HL-60 (cell line): ENCODE measurements at regions not wholly inside any gene's neighbourhood (a gene's known extent, or its start where the extent isn't known, plus 50 kb on each side); places are given as distances from the start of the nearest gene placed in this dataset.

ENCODE experiments used
- GABPA ChIP-seq: IDR thresholded peaks from 2 replicates; pipeline ENCODE4 v1.6.1; 2012; ENCODE audit warnings: low read depth
- POLR2AphosphoS5 ChIP-seq: IDR thresholded peaks from 2 replicates; pipeline ENCODE4 v1.6.1; 2012; ENCODE audit warnings: low read depth

DNA sequence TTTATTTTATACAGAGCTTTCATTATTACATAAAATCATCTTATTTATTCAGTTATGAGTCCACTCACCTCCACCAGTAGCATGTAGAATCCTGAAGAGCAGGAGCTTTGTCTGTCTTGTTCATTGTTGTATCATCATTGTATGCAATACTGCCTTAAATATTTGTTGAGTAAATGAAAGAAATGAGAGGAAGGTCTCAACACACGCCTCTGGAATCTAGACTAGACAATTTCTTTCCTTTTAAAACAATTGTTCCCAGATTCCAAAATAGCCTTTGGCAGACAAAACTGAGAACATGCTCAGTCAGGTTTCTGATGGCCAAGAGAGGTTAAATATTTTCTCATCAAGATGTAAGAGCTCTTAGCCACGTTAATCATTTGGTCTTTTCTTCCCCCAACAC lies 173.1 kb upstream of the AGR3 start:
- TF ChIP-seq GABPA (no peak), POLR2AphosphoS5 (no peak)
